ENCODE measurements at regions not wholly inside any gene's neighbourhood (a gene's known extent, or its start where the extent isn't known, plus 50 kb on each side); places are given as distances from the start of the nearest gene placed in this dataset.

GRCh38 chr11:43053638-43054412 is 258.0 kb upstream of the API5 start:
- H3K27ac ChIP-seq: no peak overlapping the region
- no peak for DNase-seq
- H3K4me1 ChIP-seq: no peaks in the 10 kb centered on the region
- intact Hi-C loops (cut with DNase I): no loop called here
- H3K36me3 ChIP-seq: no peaks in the 10 kb centered on the region
- no peak for TF ChIP-seq CTCF (IDR thresholded peaks at IDR 0.05)
- no peak for ATAC-seq
- H3K9me3 ChIP-seq: no peaks in the 10 kb centered on the region
- H3K4me3 ChIP-seq: no peak overlapping the region
- H3K27me3 ChIP-seq: no peaks in the 10 kb centered on the region

- Histone ChIP-seq H3K36me3 (no peaks in the 10 kb centered on the region), H3K9me3 (no peaks in the 10 kb centered on the region), H3K4me1 (no peaks in the 10 kb centered on the region), H3K27me3 (no peaks in the 10 kb centered on the region), H3K4me3 (no peak overlapping the region), H3K27ac (no peak overlapping the region)
- ATAC-seq (no peak), DNase-seq (no peak)
- intact Hi-C loops (cut with DNase I): no loop called here
- no peak for TF ChIP-seq CTCF (IDR thresholded peaks at IDR 0.05)
Measured at GRCh38 chr11:43067681-43068080, 244.1 kb upstream of the API5 start.

- no peaks in the 10 kb centered on the region for H3K4me1 ChIP-seq
- no peak overlapping the region for H3K27ac ChIP-seq
- intact Hi-C loops (cut with DNase I): no loop called here
- no peak overlapping the region for H3K4me3 ChIP-seq
- no peaks in the 10 kb centered on the region for H3K9me3 ChIP-seq
- DNase-seq (no peak), ATAC-seq (no peak)
- no peaks in the 10 kb centered on the region for H3K27me3 ChIP-seq
- no peak for TF ChIP-seq CTCF (IDR thresholded peaks at IDR 0.05)
- no peaks in the 10 kb centered on the region for H3K36me3 ChIP-seq
Measured at GRCh38 chr11:43071338-43071737, 240.5 kb upstream of the API5 start.

- Histone ChIP-seq H3K27ac (no peak overlapping the region), H3K27me3 (no peaks in the 10 kb centered on the region), H3K36me3 (no peaks in the 10 kb centered on the region), H3K4me1 (no peaks in the 10 kb centered on the region), H3K4me3 (no peak overlapping the region), H3K9me3 (no peaks in the 10 kb centered on the region)
- no peak for DNase-seq
- TF ChIP-seq CTCF (IDR thresholded peaks at IDR 0.05): no peak
- no peak for ATAC-seq
- intact Hi-C loops (cut with DNase I): no loop called here
Measured at GRCh38 chr11:43072096-43072495, 239.7 kb upstream of the API5 start.

GRCh38 chr11:43072911-43073310 is 238.9 kb upstream of the API5 start:
- no peak overlapping the region for H3K27ac ChIP-seq
- no peak for TF ChIP-seq CTCF (IDR thresholded peaks at IDR 0.05)
- ATAC-seq: no peak

GRCh38 chr11:43074810-43075209 is 237.0 kb upstream of the API5 start:
- DNase-seq: no peak
- Histone ChIP-seq H3K27me3 (no peaks in the 10 kb centered on the region), H3K4me3 (no peak overlapping the region), H3K36me3 (no peaks in the 10 kb centered on the region), H3K27ac (no peak overlapping the region), H3K9me3 (no peaks in the 10 kb centered on the region), H3K4me1 (no peaks in the 10 kb centered on the region)
- no peak for ATAC-seq
- intact Hi-C loops (cut with DNase I): no loop called here
- TF ChIP-seq CTCF (IDR thresholded peaks at IDR 0.05): no peak

More at GRCh38 chr11:43072911-43073310, 238.9 kb upstream of the API5 start:
- H3K4me3 ChIP-seq: no peak overlapping the region
- DNase-seq: no peak
- no peaks in the 10 kb centered on the region for H3K9me3 ChIP-seq
- H3K27me3 ChIP-seq: no peaks in the 10 kb centered on the region
- no peaks in the 10 kb centered on the region for H3K4me1 ChIP-seq
- intact Hi-C loops (cut with DNase I): no loop called here
- H3K36me3 ChIP-seq: no peaks in the 10 kb centered on the region

Measured in upper lobe of right lung (tissue), 1 donor.